Urinary bladder (tissue), 3 donors: ENCODE measurements at regions not wholly inside any gene's neighbourhood (a gene's known extent, or its start where the extent isn't known, plus 50 kb on each side); places are given as distances from the start of the nearest gene placed in this dataset.

Experiments used
- DNase-seq: peaks from one replicate; pipeline ENCODE4 v3.0.0-alpha.2; 2015; ENCODE audit errors: extremely low spot score
- H3K27ac ChIP-seq: one replicate; pipeline ENCODE4 v1.5.1; 2013; ENCODE audit warnings: low read depth, mild to moderate bottlenecking, moderate library complexity
- H3K36me3 ChIP-seq: one replicate; pipeline ENCODE4 v1.6.1; 2013; ENCODE audit warnings: mild to moderate bottlenecking, moderate library complexity; ENCODE audit not compliant: insufficient read depth
- H3K4me1 ChIP-seq: one replicate; pipeline ENCODE4 v1.6.1; 2013; ENCODE audit warnings: mild to moderate bottlenecking, moderate library complexity; ENCODE audit not compliant: insufficient read depth
- H3K4me3 ChIP-seq: one replicate; pipeline ENCODE4 v1.5.1; 2013; ENCODE audit warnings: low read depth, low read length
- WGBS: extraction: QIAGEN DNeasy Blood & Tissue Kit; methylation state at CpG from one replicate; pipeline ENCODE4 v1.1.7; 2013; 5-methylcytosine and 5-hydroxymethylcytosine counted together
- donor health status: healthy with polysubstance abuse.
- donor health status: healthy.

DNA sequence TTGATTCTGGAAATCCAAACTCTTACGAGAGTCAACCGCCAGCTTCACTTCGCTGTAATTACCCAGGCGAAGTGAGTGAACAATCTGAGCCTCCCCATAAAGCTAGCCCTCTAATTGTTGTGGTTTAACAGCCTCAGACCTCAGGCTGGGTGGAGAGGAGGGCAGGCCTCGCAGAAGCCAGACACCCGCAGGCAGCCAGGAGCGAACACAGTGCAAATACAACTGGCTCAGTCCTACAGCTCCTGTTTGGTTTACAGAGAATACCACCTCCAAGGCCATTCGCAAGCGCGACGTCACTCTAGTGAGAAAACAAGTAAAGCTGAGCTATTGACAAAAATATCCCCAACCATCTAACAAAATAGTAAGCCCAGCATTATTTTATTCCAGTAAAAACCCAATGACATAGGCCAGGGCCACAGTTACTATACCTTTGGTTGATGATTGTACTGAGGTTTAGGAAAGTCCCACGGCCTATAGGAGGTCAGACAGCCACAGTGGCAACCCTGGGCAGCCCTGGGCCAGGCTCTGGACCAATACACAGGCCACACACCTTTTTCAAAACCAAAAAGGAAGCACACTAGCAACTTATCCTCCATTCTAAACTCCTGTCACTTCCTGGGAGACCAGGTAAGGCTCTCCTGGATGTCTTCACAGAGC is 163.3 kb downstream of the ETS2 start:
- no peak overlapping the region for H3K27ac ChIP-seq
- H3K4me1 ChIP-seq = no peaks in the 10 kb centered on the region
- H3K36me3 ChIP-seq = no peaks in the 10 kb centered on the region
- no peak for DNase-seq
- H3K4me3 ChIP-seq = no peak overlapping the region
- WGBS = 87% methylated on average over 12 of the region's 12 CpGs

DNA sequence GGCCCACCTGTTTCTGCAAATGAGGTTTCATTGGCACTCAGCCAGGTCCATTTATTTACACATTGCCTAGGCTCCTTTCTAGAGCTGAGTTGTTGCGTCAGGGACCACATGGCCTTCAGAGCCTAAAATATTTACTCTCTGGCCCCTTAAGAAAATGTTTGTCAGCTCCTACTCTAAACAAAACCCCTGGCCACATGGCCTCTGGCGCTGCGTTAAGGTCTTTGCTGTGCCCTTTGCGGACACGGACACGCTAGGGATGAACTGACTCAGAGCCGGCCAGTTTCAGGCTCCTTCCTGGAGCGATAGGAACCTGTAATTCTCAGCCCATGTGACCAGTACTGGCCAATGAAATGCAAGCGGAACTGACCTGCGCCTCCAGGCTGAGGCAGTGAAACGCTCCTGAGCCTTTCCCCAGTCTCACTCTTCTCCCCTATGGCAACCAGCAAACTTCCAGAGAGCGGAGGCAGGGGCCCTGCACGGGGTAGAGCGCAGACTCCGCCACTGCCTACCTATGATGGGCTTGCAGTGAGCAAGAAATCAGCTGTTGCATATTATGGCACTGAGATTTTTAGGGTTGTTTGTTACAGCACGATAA is 160.3 kb downstream of the ETS2 start:
- Histone ChIP-seq H3K4me3 (no peak overlapping the region), H3K36me3 (no peaks in the 10 kb centered on the region), H3K4me1 (no peaks in the 10 kb centered on the region), H3K27ac (peak overlapping the region; percentile 81)
- WGBS = 60% methylated on average over 16 of the region's 16 CpGs
- no peak for DNase-seq

DNA sequence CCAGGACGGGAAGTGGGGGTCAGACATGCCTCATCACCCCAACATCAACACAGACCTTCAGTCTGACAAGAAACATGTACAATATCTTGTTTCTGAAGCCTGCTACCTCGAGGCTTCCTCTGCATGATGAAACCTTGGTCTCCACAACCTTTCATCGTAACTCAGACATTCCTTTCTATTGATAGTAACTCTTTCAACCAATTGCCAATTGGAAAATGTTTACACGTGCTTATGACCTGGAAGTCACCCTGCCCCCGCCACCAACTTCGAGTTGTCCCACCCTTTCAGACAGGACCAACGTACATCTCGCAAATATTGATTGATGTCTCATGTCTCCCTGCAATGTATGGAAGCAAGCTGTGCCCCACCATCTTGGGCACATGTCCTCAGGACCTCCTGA is 159.5 kb downstream of the ETS2 start:
- Histone ChIP-seq H3K36me3 (no peaks in the 10 kb centered on the region), H3K4me1 (no peaks in the 10 kb centered on the region), H3K27ac (no peak overlapping the region), H3K4me3 (no peak overlapping the region)
- no peak for DNase-seq
- WGBS = 56% methylated on average over 8 of the region's 8 CpGs

DNA sequence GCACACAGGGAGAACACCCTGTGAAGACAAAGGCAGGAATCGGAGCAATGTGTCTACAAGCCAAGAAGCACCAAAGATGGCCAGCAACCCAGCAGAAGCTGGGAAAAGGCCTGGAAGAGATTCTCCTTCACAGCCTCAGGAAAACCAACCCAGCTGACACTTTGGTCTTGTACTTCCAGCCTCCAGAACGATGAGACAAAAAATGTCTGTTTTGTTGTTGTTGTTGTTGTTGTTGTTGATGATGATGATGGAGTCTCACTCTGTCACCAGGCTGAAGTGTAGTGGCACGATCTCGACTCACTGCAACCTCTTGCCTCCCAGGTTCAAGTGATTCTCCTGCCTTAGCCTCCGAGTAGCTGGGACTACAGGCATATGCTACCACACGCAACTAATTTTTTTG is 157.3 kb downstream of the ETS2 start:
- Histone ChIP-seq H3K27ac (no peak overlapping the region), H3K4me3 (no peak overlapping the region), H3K36me3 (no peaks in the 10 kb centered on the region), H3K4me1 (no peaks in the 10 kb centered on the region)
- WGBS = 89% methylated on average over 6 of the region's 6 CpGs
- DNase-seq = no peak

DNA sequence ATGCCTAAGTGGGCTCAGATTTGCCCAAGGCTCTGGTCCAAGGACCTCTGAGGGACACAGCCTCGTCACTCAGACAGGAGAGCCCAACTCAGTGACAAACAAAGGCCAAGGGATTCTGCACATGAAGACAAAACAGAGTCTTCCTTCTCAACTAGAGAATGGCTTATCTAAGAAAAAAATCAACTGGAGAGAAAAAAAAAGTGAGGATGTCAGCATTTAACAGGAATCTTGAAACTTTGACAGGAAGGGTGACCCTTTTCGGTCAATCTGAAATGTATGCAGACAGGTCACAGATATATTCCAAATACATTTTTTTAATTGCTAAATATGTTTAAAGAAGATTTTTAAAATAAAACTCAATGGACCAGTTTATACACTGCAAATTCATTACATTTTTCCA is 154.5 kb downstream of the ETS2 start:
- H3K27ac ChIP-seq = no peak overlapping the region
- H3K4me3 ChIP-seq = no peak overlapping the region
- no peaks in the 10 kb centered on the region for H3K4me1 ChIP-seq
- no peak for DNase-seq
- no peaks in the 10 kb centered on the region for H3K36me3 ChIP-seq
- WGBS = 96% methylated on average over 2 of the region's 2 CpGs

DNA sequence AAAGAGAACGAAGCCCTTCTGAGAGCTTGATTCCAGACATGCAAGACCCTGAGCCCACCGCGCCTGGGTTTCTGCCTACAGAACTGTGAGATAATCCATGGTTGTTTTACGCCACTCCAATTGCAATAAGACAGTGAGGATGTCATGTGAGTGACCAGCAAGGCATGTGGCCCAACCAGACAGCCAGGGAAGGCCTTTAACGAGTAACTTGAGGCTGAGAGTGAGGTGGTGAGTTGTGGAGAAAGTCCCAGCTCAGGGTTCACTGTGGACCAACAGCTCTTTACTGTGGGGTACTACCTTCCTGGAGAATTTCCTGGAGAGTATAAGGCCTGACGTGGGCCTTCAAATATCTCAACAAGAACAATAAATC is 153.9 kb downstream of the ETS2 start:
- Histone ChIP-seq H3K36me3 (no peaks in the 10 kb centered on the region), H3K27ac (peak overlapping the region; percentile 86), H3K4me1 (no peaks in the 10 kb centered on the region), H3K4me3 (no peak overlapping the region)
- no peak for DNase-seq
- WGBS = 84% methylated on average over 6 of the region's 6 CpGs

DNA sequence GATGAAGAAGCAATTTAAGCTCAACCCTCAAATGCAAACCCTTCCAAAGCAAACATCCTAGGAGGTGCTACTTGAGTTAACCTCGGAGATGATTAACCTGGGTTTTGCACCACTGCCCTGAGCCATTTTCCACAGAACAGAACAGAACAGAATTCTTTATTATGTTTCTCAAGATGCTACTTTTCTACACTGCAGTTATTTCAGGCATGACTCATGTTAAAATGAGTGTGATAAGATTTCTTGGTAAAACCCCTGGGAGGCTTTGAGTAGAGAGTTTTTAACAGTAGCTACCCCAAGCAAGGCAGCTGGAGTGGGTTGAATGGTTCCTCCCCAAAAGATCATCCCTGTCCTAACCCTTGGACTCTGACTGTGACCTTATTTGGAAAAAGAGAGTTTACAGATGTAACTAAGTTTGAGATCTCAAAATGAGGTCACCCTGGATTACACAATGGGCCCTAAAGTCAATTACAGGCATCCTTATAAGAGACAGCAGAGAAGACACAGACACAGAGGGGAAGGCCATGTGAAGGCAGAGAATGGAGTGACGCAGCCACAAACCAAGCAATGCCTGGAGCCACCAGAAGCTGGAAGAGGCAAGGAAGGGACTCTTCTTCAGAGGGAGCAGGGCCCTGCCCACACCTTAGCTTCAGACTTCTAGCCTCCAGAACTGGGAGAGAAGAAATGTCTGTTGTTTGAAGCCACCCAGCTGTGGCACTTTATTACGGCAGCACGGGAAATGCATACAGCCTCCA is 153.4 kb downstream of the ETS2 start:
- peak overlapping the region; percentile 86 for H3K27ac ChIP-seq
- no peak for DNase-seq
- 56% methylated on average over 4 of the region's 4 CpGs for WGBS
- H3K4me1 ChIP-seq = no peaks in the 10 kb centered on the region
- no peak overlapping the region for H3K4me3 ChIP-seq
- no peaks in the 10 kb centered on the region for H3K36me3 ChIP-seq

DNA sequence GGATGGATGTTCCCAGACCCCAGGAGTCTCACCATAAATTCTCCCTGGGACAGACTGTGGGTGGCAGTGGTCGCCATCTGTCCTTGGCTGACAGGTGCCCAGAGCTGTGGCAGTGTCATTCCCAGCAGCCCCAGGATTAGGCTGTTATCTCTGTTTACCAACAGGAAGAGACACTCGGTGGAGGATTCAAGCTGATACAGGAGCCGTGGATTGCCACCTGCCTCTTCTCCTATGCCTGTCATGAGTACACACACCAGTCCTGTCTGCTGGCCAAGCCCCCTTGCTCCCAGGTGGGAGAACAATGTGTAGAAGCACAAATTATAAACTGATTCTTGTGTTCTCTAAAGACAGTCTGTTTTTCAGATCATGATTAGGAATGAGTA is 152.6 kb downstream of the ETS2 start:
- Histone ChIP-seq H3K27ac (peak overlapping the region; percentile 39), H3K36me3 (no peaks in the 10 kb centered on the region), H3K4me3 (no peak overlapping the region), H3K4me1 (no peaks in the 10 kb centered on the region)
- WGBS = 73% methylated on average over 3 of the region's 3 CpGs
- no peak for DNase-seq

DNA sequence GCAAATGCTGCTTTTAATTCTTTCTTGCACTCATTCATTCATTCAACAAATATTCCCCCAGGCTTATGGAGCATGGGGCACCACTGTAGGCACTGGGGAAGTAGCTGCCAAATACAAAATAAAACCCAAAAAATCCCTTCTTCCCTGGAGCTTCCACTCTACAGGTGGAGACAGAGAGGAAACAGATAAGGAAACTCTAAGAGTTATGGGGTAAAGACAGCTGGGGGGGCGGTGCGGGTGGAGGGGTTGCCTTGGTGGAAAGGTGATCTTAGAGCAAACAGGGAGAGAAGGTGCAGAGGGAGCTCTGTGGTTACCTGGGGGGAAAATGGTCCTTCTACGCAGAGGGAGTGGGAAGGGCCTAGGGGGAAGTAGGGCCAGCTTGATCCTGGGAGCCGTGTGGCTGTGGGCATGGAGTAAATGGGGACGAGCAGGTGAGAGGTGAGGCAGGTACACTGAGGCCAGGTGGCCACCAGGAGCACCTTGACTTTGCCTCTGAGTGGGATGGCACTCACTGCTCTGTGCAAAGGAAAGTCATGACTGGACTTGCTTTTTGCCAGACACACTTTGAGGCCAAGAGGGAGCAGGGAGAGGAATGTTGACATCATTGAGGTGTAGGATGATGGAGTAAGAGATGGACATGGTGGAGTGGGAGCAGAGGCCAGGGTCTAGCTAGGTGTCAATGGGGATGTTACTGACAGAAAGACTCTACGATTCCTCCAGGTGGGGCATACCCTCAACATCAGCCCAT is 152.0 kb downstream of the ETS2 start:
- no peak overlapping the region for H3K27ac ChIP-seq
- no peaks in the 10 kb centered on the region for H3K36me3 ChIP-seq
- H3K4me1 ChIP-seq = no peaks in the 10 kb centered on the region
- no peak for DNase-seq
- no peak overlapping the region for H3K4me3 ChIP-seq
- WGBS = 83% methylated on average over 6 of the region's 6 CpGs

DNA sequence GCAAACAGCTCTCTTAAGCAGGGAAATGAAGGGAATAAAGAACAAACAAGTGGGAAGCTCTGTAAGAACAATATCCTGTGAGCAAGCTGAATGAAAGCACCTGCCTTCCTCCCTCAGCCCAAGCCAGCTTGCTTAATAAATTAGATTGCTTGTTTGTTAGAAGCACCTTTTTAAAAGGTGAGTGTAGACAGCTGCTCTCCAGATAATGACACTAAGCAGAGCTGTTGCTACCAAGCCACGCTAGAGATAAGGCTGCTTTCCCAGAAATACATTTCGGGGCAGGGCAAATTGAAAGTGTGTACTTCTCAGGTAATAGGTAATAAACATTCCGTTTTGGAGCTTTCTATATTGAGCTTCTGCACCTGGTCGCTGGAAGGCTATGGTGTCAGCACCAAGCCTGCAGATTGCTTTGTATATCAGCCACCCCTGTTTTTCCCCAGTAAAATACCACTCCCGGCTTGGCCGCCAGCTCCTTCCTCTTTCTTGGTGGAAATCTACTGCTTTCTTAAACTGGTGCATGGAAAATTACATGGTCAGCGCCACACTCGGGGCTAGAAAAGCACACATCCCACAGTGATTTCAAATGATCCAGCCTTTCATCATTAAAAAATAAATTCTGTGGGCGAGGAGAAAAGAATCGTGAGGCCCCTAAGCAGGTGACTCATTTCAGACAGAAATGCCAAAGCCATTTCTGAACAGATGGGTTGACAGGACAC is 151.3 kb downstream of the ETS2 start:
- 62% methylated on average over 10 of the region's 10 CpGs for WGBS
- DNase-seq = no peak
- Histone ChIP-seq H3K4me3 (no peak overlapping the region), H3K27ac (no peak overlapping the region), H3K4me1 (no peaks in the 10 kb centered on the region), H3K36me3 (no peaks in the 10 kb centered on the region)

DNA sequence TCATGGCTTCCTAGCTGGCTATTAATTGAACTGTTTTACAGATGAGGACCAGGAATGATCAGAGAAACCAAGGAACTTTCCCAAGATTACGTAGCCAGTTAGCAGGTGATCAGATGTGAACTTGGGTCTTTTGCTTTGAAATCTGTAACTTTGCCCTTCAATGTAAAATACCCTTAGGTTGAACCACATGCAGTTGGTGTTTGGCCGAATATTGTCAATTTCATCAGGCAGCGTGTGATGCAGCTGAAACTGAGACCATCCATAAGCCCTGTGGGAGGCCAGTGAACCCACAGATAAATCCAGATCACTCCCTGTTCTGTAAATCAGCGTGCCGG is 150.8 kb downstream of the ETS2 start:
- Histone ChIP-seq H3K4me1 (no peaks in the 10 kb centered on the region), H3K36me3 (no peaks in the 10 kb centered on the region), H3K27ac (no peak overlapping the region), H3K4me3 (no peak overlapping the region)
- WGBS = 70% methylated on average over 5 of the region's 5 CpGs
- no peak for DNase-seq

DNA sequence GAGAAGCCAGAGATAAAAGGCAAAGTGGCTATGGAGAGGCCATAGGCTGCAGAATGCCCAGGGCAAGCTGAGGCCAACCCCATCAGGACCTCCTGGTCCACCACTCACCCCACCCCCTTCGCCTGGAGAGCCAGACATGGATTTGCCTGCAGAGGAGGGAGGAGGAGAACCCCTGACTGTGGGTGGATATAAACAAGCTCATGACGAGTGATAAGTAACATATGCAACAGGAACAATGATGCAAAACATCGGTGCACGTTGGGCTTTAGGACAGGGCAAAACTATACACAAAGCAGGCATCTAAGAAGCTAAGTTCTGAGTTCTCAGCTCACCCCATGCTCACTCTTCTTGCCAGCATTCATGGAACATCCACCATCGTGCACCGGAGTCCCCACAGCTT is 150.3 kb downstream of the ETS2 start:
- no peak overlapping the region for H3K4me3 ChIP-seq
- 49% methylated on average over 6 of the region's 6 CpGs for WGBS
- no peak for DNase-seq
- no peaks in the 10 kb centered on the region for H3K4me1 ChIP-seq
- H3K27ac ChIP-seq = no peak overlapping the region
- H3K36me3 ChIP-seq = no peaks in the 10 kb centered on the region

DNA sequence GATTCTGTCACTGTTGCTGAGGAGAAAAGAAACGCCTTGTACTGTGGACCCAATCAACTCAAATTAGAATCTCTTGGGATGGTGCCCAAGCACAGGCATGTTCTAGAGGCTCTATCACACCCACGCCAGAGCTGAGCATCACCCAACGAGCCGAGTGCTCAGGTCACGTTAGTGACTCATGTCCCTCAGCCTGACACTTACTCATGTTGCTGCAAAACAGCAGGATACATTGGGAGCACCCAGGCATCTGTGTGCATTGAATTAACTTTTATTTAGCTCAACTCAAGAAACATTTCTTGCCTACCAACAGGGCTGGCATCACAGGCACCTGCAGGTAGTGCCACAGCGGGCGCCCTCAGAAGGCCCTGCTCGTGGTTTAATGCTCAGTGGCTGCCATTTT is 149.8 kb downstream of the ETS2 start:
- Histone ChIP-seq H3K36me3 (no peaks in the 10 kb centered on the region), H3K4me1 (no peaks in the 10 kb centered on the region), H3K4me3 (no peak overlapping the region), H3K27ac (no peak overlapping the region)
- DNase-seq = no peak
- 88% methylated on average over 8 of the region's 8 CpGs for WGBS
